H1 (cell line): ENCODE measurements at regions not wholly inside any gene's neighbourhood (a gene's known extent, or its start where the extent isn't known, plus 50 kb on each side); places are given as distances from the start of the nearest gene placed in this dataset.

Experiments
- CTCF ChIA-PET: fragments of 300-600 bp; sonication (Branson Sonifier 250); formaldehyde crosslinking; loops from one replicate; lab custom pipeline; 2021; ENCODE audit not compliant: partially characterized antibody; lab: Charles Lee
- POLR2A ChIA-PET: fragments of 300-600 bp; sonication (Branson Sonifier 250); formaldehyde crosslinking; loops from one replicate; lab custom pipeline; 2021; ENCODE audit warnings: inconsistent platforms; ENCODE audit not compliant: partially characterized antibody; lab: Charles Lee
- DNase-seq, 2 experiments: peaks; one replicate each; pipeline versions ENCODE4 v3.0.0 to v3.0.0-alpha.2; 2010 to 2022; ENCODE audit warnings: low spot score in 2 of 2, low read depth in 1 of 2, mixed read lengths in 1 of 2
- FAIRE-seq: peaks from 2 replicates; lab custom pipeline; 2011; peaks lifted over from hg19 to GRCh38; lab: Jason Lieb, UNC
- H2AFZ ChIP-seq: 2 replicates; pipeline ENCODE4 v1.8.1; 2012; ENCODE audit warnings: low read length, inconsistent platforms
- H2AK5ac ChIP-seq: 2 replicates; pipeline ENCODE4 v1.6.1; 2013; ENCODE audit warnings: low read depth, low read length
- H2BK120ac ChIP-seq: replicated peaks from 2 replicates; pipeline ENCODE3; 2013; ENCODE audit warnings: low read depth, low read length, inconsistent platforms
- H2BK12ac ChIP-seq: 2 replicates; pipeline ENCODE4 v1.6.1; 2013; ENCODE audit warnings: low read depth, low read length
- H2BK15ac ChIP-seq: 2 replicates; pipeline ENCODE4 v1.6.1; 2013; ENCODE audit warnings: low read length
- H2BK20ac ChIP-seq: 2 replicates; pipeline ENCODE4 v1.6.1; 2013; ENCODE audit warnings: low read length
- H2BK5ac ChIP-seq: 2 replicates; pipeline ENCODE4 v1.6.1; 2013; ENCODE audit warnings: low read depth, low read length
- H3K14ac ChIP-seq: 2 replicates; pipeline ENCODE4 v1.6.1; 2013; ENCODE audit warnings: inconsistent platforms; ENCODE audit not compliant: insufficient read length
- H3K18ac ChIP-seq: 2 replicates; pipeline ENCODE4 v1.6.1; 2013; ENCODE audit warnings: low read length; ENCODE audit errors: extremely low read depth
- H3K23ac ChIP-seq: 2 replicates; pipeline ENCODE4 v1.6.1; 2013; ENCODE audit warnings: inconsistent platforms; ENCODE audit not compliant: insufficient read length
- H3K23me2 ChIP-seq: 2 replicates; pipeline ENCODE4 v1.6.1; 2013; ENCODE audit warnings: low read depth, low read length
- H3K27ac ChIP-seq: 2 replicates; pipeline ENCODE4 v1.6.1; 2011; ENCODE audit warnings: low read depth, low read length, inconsistent platforms
- H3K27me3 ChIP-seq, 4 experiments: replicated peaks in 1 of 4; 1 replicate in 1 of 4; 2 replicates in 3 of 4; pipeline versions ENCODE4 v1.6.1 to v1.8.1; 2011 to 2013; ENCODE audit warnings: low read length in 3 of 4, mild to moderate bottlenecking in 3 of 4, inconsistent platforms in 2 of 4, mixed read lengths in 2 of 4, moderate library complexity in 1 of 4; ENCODE audit not compliant: control insufficient read depth in 3 of 4, insufficient read depth in 3 of 4; ENCODE audit errors: extremely low read depth in 1 of 4
- H3K36me3 ChIP-seq, 4 experiments: 2 replicates each; pipeline versions ENCODE4 v1.6.1 to v1.8.1; 2011 to 2013; ENCODE audit warnings: mild to moderate bottlenecking in 4 of 4, low read length in 3 of 4, moderate library complexity in 2 of 4, control low read depth in 1 of 4, inconsistent platforms in 1 of 4; ENCODE audit not compliant: insufficient read depth in 4 of 4, control insufficient read depth in 2 of 4
- H3K4ac ChIP-seq: replicated peaks from 2 replicates; pipeline ENCODE3; 2013; ENCODE audit warnings: low read length, low read depth, mixed read lengths, inconsistent platforms; ENCODE audit not compliant: insufficient read length
- H3K4me1 ChIP-seq, 4 experiments: replicated peaks in 1 of 4; 1 replicate in 1 of 4; 2 replicates in 3 of 4; pipeline versions ENCODE4 v1.6.1 to v1.8.1; 2011 to 2013; ENCODE audit warnings: low read length in 3 of 4, inconsistent platforms in 2 of 4, mixed read lengths in 1 of 4; ENCODE audit not compliant: insufficient read depth in 4 of 4, control insufficient read depth in 3 of 4
- H3K4me2 ChIP-seq, 2 experiments: 2 replicates each; pipeline versions ENCODE4 v1.6.1 to v1.8.1; 2011 to 2013; ENCODE audit warnings: low read depth in 2 of 2, low read length in 2 of 2, control low read depth in 1 of 2, inconsistent platforms in 1 of 2, mild to moderate bottlenecking in 1 of 2; ENCODE audit not compliant: insufficient read depth in 1 of 2
- H3K4me3 ChIP-seq, 4 experiments: fragments of 200-600, 300-600 bp in 1 of 4; sonication (generic), shearing (Covaris generic), sonication (Bioruptor Twin) in 1 of 4; 2 replicates each; pipeline versions ENCODE4 v1.5.1 to v1.8.1; 2011 to 2016; ENCODE audit warnings: low read length in 4 of 4, low read depth in 3 of 4, control low read depth in 2 of 4, inconsistent platforms in 2 of 4, mild to moderate bottlenecking in 2 of 4, mixed read lengths in 1 of 4, moderate library complexity in 1 of 4; ENCODE audit not compliant: insufficient read depth in 2 of 4; ENCODE audit errors: extremely low read depth in 1 of 4
- H3K56ac ChIP-seq: replicated peaks from 2 replicates; pipeline ENCODE3; 2013; ENCODE audit warnings: low read depth, mild to moderate bottlenecking, mixed read lengths, low read length, inconsistent platforms; ENCODE audit not compliant: insufficient read length
- H3K79me1 ChIP-seq: 2 replicates; pipeline ENCODE4 v1.6.1; 2013; ENCODE audit warnings: low read depth, low read length, control low read depth
- H3K79me2 ChIP-seq, 2 experiments: 2 replicates each; pipeline versions ENCODE4 v1.6.1 to v1.8.1; 2012 to 2013; ENCODE audit warnings: low read length in 2 of 2, mild to moderate bottlenecking in 2 of 2, inconsistent platforms in 1 of 2; ENCODE audit not compliant: insufficient read depth in 2 of 2, control insufficient read depth in 1 of 2
- H3K9ac ChIP-seq, 4 experiments: replicated peaks in 1 of 4; 1 replicate in 1 of 4; 2 replicates in 3 of 4; pipeline versions ENCODE4 v1.6.1 to v1.8.1; 2011 to 2013; ENCODE audit warnings: low read depth in 3 of 4, low read length in 3 of 4, control low read depth in 2 of 4, mild to moderate bottlenecking in 2 of 4, moderate library complexity in 2 of 4, inconsistent platforms in 1 of 4; ENCODE audit errors: extremely low read depth in 1 of 4
- H3K9me3 ChIP-seq, 2 experiments: 2 replicates each; pipeline versions ENCODE4 v1.6.1 to v1.8.1; 2012 to 2013; ENCODE audit warnings: mild to moderate bottlenecking in 2 of 2, moderate library complexity in 2 of 2, control low read depth in 1 of 2, inconsistent platforms in 1 of 2, low read depth in 1 of 2, low read length in 1 of 2, mixed read lengths in 1 of 2; ENCODE audit not compliant: insufficient read depth in 2 of 2
- H4K20me1 ChIP-seq, 2 experiments: replicated peaks in 1 of 2; 2 replicates each; pipeline versions ENCODE3 to v1.8.1; 2011 to 2013; ENCODE audit warnings: inconsistent platforms in 2 of 2, low read length in 2 of 2, mild to moderate bottlenecking in 1 of 2; ENCODE audit not compliant: insufficient read depth in 2 of 2, control insufficient read depth in 1 of 2
- H4K5ac ChIP-seq: 2 replicates; pipeline ENCODE4 v1.6.1; 2013; ENCODE audit warnings: low read length, low read depth, mixed read lengths, inconsistent platforms; ENCODE audit not compliant: insufficient read length
- H4K8ac ChIP-seq: 2 replicates; pipeline ENCODE4 v1.8.0; 2013; ENCODE audit warnings: mild to moderate bottlenecking, moderate library complexity, low read length, inconsistent platforms; ENCODE audit not compliant: insufficient read depth; ENCODE audit errors: extremely low read depth
- H4K91ac ChIP-seq: replicated peaks from 2 replicates; pipeline ENCODE3; 2013; ENCODE audit warnings: low read length, mixed read lengths, inconsistent platforms; ENCODE audit not compliant: insufficient read length
- NRF1 ChIP-seq: IDR thresholded peaks from 2 replicates; pipeline ENCODE4 v1.6.1; 2011; ENCODE audit warnings: mild to moderate bottlenecking, low read depth, low read length, improper control_type of control experiment
- RXRA ChIP-seq: IDR thresholded peaks from 2 replicates; pipeline ENCODE4 v1.6.1; 2011; ENCODE audit warnings: low read depth, mild to moderate bottlenecking, low read length, moderate library complexity; ENCODE audit not compliant: insufficient read depth
- WGBS, 2 experiments: shearing (Covaris generic) in 1 of 2; methylation state at CpG; one replicate each; pipeline versions ENCODE4 v1.1.6 to v1.1.7; 2013 to 2015; ENCODE audit warnings: low lambda C conversion rate in 2 of 2, mixed read lengths in 2 of 2, inconsistent platforms in 1 of 2, low coverage in 1 of 2, missing lambda C conversion rate in 1 of 2; ENCODE audit not compliant: insufficient replicate concordance in 2 of 2, insufficient coverage in 1 of 2, insufficient read length in 1 of 2; ENCODE audit errors: extremely low coverage in 1 of 2, missing lambda C conversion rate in 1 of 2; 5-methylcytosine and 5-hydroxymethylcytosine counted together

DNA sequence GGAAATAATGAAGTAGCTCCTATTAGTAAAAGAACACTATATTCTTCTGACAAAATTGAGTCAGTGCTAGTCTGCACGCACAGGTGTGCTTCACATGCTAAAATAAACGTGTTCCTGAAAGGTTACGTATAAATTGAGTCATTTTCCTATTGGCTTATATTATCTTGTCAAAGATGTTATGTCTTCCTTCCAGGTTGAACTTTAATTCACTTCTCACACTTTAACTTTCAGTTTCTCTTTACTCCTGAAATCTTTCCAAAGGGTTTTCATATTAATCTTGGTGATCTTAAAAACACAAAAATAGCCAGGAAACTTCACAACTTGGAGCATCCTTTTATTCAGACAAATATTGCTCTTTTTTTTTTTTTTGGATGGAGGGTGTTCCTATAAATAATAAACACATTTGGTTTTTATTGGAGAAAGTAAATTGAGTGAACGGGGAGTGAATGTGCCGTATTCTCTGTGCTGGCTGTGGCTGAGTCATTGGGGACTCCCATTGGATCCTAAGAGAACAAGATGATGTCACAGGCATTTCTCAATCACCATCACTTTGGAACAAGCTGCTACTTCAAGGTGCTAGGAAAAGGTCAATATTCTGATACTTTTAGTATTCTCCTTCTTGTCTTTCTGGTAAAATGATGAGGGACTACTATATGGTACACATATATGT lies 150.2 kb upstream of the SPATS2L start:
- Histone ChIP-seq H3K9me3 (peaks cover 17 to 19% of the 10 kb centered on the region in 2 experiments), H3K4ac (no peak overlapping the region), H2BK12ac (no peak overlapping the region), H2BK120ac (no peak overlapping the region), H3K9ac (no peak overlapping the region), H3K27ac (no peak overlapping the region), H2BK20ac (no peak overlapping the region), H3K56ac (no peak overlapping the region), H3K4me3 (no peak overlapping the region), H3K4me2 (no peak overlapping the region), H3K79me1 (no peaks in the 10 kb centered on the region), H3K23me2 (no peaks in the 10 kb centered on the region), H2AFZ (no peak overlapping the region), H2BK15ac (no peak overlapping the region), H4K8ac (no peak overlapping the region), H3K4me1 (peaks cover 0 to 13% (median 4%) of the 10 kb centered on the region in 4 experiments; a peak in 3 of 7 replicates), H4K20me1 (no peaks in the 10 kb centered on the region), H4K91ac (no peak overlapping the region), H3K18ac (no peak overlapping the region), H2BK5ac (no peak overlapping the region), H3K27me3 (no peaks in the 10 kb centered on the region), H3K36me3 (no peaks in the 10 kb centered on the region), H2AK5ac (no peak overlapping the region), H3K14ac (no peak overlapping the region), H3K23ac (no peak overlapping the region), H4K5ac (no peak overlapping the region), H3K79me2 (no peaks in the 10 kb centered on the region)
- FAIRE-seq: no peak
- TF ChIP-seq NRF1: no peak
- TF ChIP-seq RXRA: no peak
- POLR2A ChIA-PET: no interaction called here
- WGBS, 2 experiments: 92% methylated on average over 5 of the region's 5 CpGs; no CpG with 5 or more reads in 1 of the 2 experiments
- DNase-seq: no peak
- CTCF ChIA-PET: interaction anchor here (0.6 to 1.2 kb wide), 2 partner anchors 18 to 24 kb away, joined by 3 read pairs; no protein-coding TSS in a partner anchor
